MM.1S (cell line): ENCODE measurements at regions not wholly inside any gene's neighbourhood (a gene's known extent, or its start where the extent isn't known, plus 50 kb on each side); places are given as distances from the start of the nearest gene placed in this dataset.

ENCODE experiments used
- DNase-seq: peaks from one replicate; pipeline ENCODE4 v3.0.0-alpha.2; 2015
- H2AFZ ChIP-seq: fragments of 300-600 bp; sonication (generic); 2 replicates; pipeline ENCODE4 v1.6.0; 2016; ENCODE audit warnings: antibody characterized with exemption, low read length
- H3F3A ChIP-seq: fragments of 300-600 bp; sonication (generic); 2 replicates; pipeline ENCODE4 v1.6.1; 2016; ENCODE audit warnings: mild to moderate bottlenecking, antibody characterized with exemption, low read length, moderate library complexity, mixed read lengths; ENCODE audit not compliant: insufficient read depth
- H3K27ac ChIP-seq: fragments of 300-600 bp; sonication (generic); 2 replicates; pipeline ENCODE4 v1.5.1; 2016; ENCODE audit warnings: mild to moderate bottlenecking, low read length
- H3K27me3 ChIP-seq: fragments of 300-600 bp; sonication (generic); replicated peaks from 2 replicates; pipeline ENCODE4 v1.6.0; 2016; ENCODE audit warnings: low read length; ENCODE audit not compliant: insufficient read depth
- H3K36me3 ChIP-seq: fragments of 300-600 bp; sonication (generic); replicated peaks from 2 replicates; pipeline ENCODE4 v1.6.1; 2016; ENCODE audit warnings: mild to moderate bottlenecking, low read length, mixed read lengths; ENCODE audit not compliant: insufficient read depth
- H3K4me1 ChIP-seq: fragments of 300-600 bp; sonication (generic); 2 replicates; pipeline ENCODE4 v1.6.1; 2016; ENCODE audit warnings: low read length, mixed read lengths
- H3K4me2 ChIP-seq: fragments of 300-600 bp; sonication (generic); 2 replicates; pipeline ENCODE4 v1.6.0; 2016; ENCODE audit warnings: low read depth, low read length
- H3K4me3 ChIP-seq: fragments of 300-600 bp; sonication (generic); 2 replicates; pipeline ENCODE4 v1.5.1; 2016; ENCODE audit warnings: low read length, mixed read lengths
- H3K79me2 ChIP-seq: fragments of 300-600 bp; sonication (generic); 2 replicates; pipeline ENCODE4 v1.6.1; 2016; ENCODE audit warnings: mixed run types, low read length, mixed read lengths
- H3K9ac ChIP-seq: fragments of 300-600 bp; sonication (generic); 2 replicates; pipeline ENCODE4 v1.6.1; 2016; ENCODE audit warnings: low read length, mixed read lengths
- H3K9me2 ChIP-seq: fragments of 300-600 bp; sonication (generic); replicated peaks from 2 replicates; pipeline ENCODE4 v1.6.1; 2016; ENCODE audit warnings: mild to moderate bottlenecking, low read length, mixed read lengths; ENCODE audit not compliant: insufficient read depth
- H3K9me3 ChIP-seq: fragments of 300-600 bp; sonication (generic); replicated peaks from 2 replicates; pipeline ENCODE4 v1.6.1; 2016; ENCODE audit warnings: mild to moderate bottlenecking, low read length, mixed read lengths; ENCODE audit not compliant: insufficient read depth
- H4K20me1 ChIP-seq: fragments of 300-600 bp; sonication (generic); 2 replicates; pipeline ENCODE4 v1.6.1; 2016; ENCODE audit warnings: mild to moderate bottlenecking, low read length, moderate library complexity, mixed read lengths; ENCODE audit not compliant: insufficient read depth
- CTCF ChIP-seq: fragments of 300-600 bp; sonication (generic); IDR thresholded peaks from 2 replicates; pipeline ENCODE4 v1.5.1; 2016; ENCODE audit warnings: antibody characterized with exemption, low read length, mixed read lengths
- EZH2 ChIP-seq: fragments of 300-600 bp; sonication (generic); optimal IDR thresholded peaks from 2 replicates; pipeline ENCODE3; 2017; ENCODE audit warnings: low read depth, mild to moderate bottlenecking, antibody characterized with exemption, low read length, mixed read lengths
- EZH2phosphoT487 ChIP-seq: fragments of 300-600 bp; sonication (generic); IDR thresholded peaks from 2 replicates; pipeline ENCODE4 v1.6.1; 2018; ENCODE audit warnings: antibody characterized with exemption, low read length

- no peak overlapping the region for H3K4me3 ChIP-seq
- no peak overlapping the region for H2AFZ ChIP-seq
- DNase-seq, result no peak
- no peak overlapping the region for H3K4me2 ChIP-seq
- no peak overlapping the region for H3K27ac ChIP-seq
- no peaks in the 10 kb centered on the region for H3K4me1 ChIP-seq
- H3K27me3 ChIP-seq, result no peaks in the 10 kb centered on the region
- H3K36me3 ChIP-seq, result no peaks in the 10 kb centered on the region
- H3K79me2 ChIP-seq, result no peaks in the 10 kb centered on the region
- no peak overlapping the region for H3K9ac ChIP-seq
- no peaks in the 10 kb centered on the region for H3K9me2 ChIP-seq
- H4K20me1 ChIP-seq, result no peaks in the 10 kb centered on the region
- H3F3A ChIP-seq, result no peaks in the 10 kb centered on the region
- no peak for TF ChIP-seq CTCF
- TF ChIP-seq EZH2, result no peak
- TF ChIP-seq EZH2phosphoT487, result no peak
- no peaks in the 10 kb centered on the region for H3K9me3 ChIP-seq
These were observed 291.9 kb upstream of the USP25 start for GRCh38 chr21:15437883-15438282.

- no peak for DNase-seq
- Histone ChIP-seq H3K27ac (no peak overlapping the region), H4K20me1 (no peaks in the 10 kb centered on the region), H3F3A (no peaks in the 10 kb centered on the region), H3K4me2 (no peak overlapping the region), H3K9ac (no peak overlapping the region), H3K9me2 (no peaks in the 10 kb centered on the region), H2AFZ (no peak overlapping the region), H3K27me3 (no peaks in the 10 kb centered on the region), H3K9me3 (no peaks in the 10 kb centered on the region), H3K4me1 (no peaks in the 10 kb centered on the region), H3K36me3 (no peaks in the 10 kb centered on the region), H3K4me3 (no peak overlapping the region), H3K79me2 (no peaks in the 10 kb centered on the region)
- no peak for TF ChIP-seq EZH2phosphoT487
- TF ChIP-seq EZH2, result no peak
- TF ChIP-seq CTCF, result no peak
These were observed 290.1 kb upstream of the USP25 start for GRCh38 chr21:15439726-15440125.

- Histone ChIP-seq H4K20me1 (no peaks in the 10 kb centered on the region), H3F3A (no peaks in the 10 kb centered on the region), H3K9ac (no peak overlapping the region), H3K36me3 (no peaks in the 10 kb centered on the region), H3K4me1 (no peaks in the 10 kb centered on the region), H3K27ac (no peak overlapping the region), H3K4me2 (no peak overlapping the region), H2AFZ (no peak overlapping the region), H3K79me2 (no peaks in the 10 kb centered on the region), H3K4me3 (no peak overlapping the region), H3K9me3 (no peaks in the 10 kb centered on the region), H3K9me2 (no peaks in the 10 kb centered on the region), H3K27me3 (no peaks in the 10 kb centered on the region)
- no peak for DNase-seq
- no peak for TF ChIP-seq CTCF
- no peak for TF ChIP-seq EZH2
- TF ChIP-seq EZH2phosphoT487, result no peak
These were observed 288.7 kb upstream of the USP25 start for GRCh38 chr21:15441060-15441493.
